Activated CD4-positive, CD25-positive, alpha-beta regulatory T cell treated with anti-CD3 and anti-CD28 coated beads, Interleukin-2, amount 50 U/mL, for 24 hours (primary cell): ENCODE measurements at regions not wholly inside any gene's neighbourhood (a gene's known extent, or its start where the extent isn't known, plus 50 kb on each side); places are given as distances from the start of the nearest gene placed in this dataset.

Experiments
- ATAC-seq, 2 donors: fragments of 150-1000 bp; cut with Tn5 transposase; one replicate each; pipeline ENCODE4 v1.10.0; 2021; ENCODE audit warnings: mild to moderate bottlenecking in 1 of 2, moderate library complexity in 1 of 2

DNA sequence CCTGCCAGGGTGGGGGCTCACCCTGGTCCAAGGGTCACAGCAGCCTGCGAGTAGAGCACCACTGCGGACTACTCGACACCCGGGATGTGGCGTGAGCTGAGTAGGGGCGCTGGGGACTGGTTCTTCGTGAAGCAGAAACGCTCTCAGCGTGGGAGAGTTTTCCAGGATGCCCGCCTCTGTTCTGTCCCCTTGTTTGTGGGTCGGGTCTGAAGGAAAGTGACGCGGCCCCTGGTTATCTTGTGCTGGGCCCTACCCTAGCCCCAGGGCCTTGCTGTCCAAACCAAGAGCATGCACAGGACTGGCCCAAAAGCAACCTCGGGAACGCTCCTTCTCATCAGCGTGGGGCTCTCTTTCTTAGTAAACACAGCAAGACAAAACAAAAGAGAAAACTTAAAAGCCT lies 303.3 kb downstream of the IRF8 start:
- ATAC-seq = no peak

DNA sequence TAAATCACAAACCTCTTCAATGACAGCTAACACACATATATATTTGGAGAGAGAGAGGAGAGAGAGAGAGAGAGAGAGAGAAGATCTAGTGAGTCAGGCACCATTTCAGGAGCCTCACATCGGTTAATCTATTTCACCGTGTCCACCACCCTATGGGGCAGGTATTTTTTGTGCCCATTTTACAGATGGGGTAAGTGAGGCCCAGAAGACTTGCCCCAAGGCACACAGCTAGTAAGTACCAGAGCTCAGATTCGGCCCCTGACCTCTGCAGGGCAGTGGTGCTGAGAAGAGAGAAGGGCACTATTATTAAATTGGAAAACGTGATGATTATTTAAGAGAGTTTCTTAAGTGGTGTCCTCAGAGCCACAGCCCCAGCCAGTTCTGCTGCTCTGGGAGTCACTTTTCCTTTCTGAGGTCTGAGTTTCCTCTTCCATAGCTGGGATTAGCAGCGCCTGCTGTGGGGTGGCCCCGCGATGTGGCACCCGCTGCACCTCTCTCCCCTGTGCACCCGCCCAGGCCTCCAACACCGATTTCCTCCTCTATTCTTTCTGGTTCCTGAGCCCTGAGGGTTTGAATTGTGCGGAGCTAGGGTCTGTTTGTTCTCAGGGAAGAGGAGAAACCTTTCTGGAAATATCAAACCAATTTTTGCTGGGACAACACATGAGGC lies 303.9 kb downstream of the IRF8 start:
- no peak for ATAC-seq

DNA sequence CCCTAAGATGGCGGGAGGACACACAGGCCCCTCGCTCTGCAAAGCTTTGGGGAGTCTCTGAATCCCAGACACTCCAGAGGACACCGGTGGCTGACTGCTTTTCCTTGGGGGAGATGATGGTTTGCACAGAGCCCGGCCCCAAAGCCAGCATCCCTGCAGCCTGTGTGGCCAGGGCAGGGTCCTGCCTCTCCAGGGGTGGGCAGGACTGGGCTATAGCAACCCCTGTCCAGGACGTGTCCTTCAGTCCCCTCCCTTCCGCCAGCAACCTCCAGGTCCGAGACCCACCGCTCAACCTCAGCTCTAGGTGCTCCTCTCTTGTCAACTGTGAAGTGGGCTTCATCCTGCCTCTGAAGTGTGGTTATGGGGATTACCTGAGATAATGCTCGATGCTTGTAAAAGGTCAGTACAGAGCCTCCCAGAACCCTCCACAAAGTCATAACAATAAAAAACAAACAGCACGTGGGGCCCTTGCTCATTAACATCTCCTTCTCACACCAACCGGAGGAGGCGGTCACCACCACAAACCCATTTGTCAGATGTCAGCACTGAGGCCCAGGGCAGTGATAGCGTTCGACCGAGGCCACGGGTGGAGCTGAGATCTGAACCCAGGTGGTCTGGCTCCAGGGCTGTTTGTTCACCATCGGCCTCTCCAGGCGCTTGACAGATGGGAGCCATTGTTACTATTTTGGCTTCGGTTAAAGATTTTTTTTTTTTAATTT lies 304.8 kb downstream of the IRF8 start:
- ATAC-seq = no peak

DNA sequence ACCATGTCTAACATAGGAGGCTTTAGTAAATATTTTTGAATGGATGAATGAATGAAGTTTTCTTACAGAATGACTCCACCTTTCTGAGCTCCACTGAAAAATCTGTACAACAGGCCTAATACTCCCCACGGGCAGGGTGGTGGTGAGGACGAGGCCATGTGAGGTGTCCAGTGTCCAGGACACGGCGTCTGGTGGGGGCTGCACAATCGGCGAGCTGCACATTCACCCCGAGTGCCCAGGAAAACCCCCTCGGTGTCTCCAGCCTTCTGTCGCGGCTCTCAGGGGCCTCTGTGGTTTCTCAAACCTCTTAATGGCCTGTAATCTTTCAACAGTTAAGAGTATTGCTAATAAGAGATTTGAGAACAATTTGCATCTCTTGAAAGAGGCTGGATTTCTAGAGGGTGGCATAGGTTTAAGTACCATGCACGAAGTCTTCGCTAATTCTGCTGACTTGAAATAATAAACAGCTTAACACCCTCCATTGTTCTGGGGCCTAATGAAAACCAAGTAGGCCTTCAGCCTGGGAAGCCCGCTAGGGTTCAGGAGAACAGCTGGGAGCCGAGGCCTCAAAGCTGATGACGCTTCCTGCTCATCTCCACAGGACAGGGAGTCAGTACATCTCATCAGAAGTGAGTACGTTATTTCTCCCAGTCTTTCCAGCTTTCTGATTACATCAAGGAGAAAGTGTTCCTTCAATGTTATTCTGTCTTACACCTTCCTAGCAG lies 304.6 kb upstream of the FOXF1 start:
- ATAC-seq = no peak

DNA sequence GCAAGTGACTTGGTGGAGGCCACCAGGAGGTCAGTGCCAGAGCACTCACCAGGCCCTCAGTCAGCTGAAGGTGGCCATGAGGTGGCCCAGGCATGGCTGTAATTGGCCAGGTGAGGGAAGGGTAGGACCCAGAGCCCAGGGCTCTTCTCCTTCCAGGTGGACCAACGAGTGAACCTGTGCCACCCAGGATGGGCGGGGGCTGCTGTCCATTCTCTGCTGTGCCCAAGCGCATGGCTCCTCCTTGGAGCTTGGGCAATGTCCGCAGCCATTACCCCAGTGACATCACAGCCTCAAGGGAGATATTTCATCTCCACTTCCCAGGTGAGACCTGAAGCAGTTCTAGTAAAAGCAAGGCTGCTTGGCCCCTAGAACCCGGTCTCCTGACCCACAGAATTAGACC lies 303.0 kb upstream of the FOXF1 start:
- no peak for ATAC-seq

DNA sequence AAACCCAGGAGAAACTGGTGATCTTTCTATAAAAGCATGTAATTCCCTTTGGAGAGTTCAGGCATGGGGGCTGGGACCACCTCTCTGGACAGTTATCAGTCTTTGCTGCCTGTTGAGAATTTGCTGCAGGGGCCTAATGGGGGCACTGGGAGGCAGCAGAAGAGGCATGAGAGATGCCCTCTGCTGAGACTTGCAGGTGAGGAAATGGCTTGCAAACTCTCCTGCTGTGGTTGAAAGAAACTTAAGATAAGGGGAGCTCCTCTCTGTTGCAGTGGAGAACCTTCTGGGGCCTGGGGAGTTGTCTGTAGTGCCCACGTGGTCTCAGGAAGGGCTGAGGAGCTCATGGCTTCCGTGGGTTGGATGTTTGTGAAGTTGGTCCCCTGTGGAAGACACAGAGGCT lies 301.1 kb upstream of the FOXF1 start:
- no peak for ATAC-seq

DNA sequence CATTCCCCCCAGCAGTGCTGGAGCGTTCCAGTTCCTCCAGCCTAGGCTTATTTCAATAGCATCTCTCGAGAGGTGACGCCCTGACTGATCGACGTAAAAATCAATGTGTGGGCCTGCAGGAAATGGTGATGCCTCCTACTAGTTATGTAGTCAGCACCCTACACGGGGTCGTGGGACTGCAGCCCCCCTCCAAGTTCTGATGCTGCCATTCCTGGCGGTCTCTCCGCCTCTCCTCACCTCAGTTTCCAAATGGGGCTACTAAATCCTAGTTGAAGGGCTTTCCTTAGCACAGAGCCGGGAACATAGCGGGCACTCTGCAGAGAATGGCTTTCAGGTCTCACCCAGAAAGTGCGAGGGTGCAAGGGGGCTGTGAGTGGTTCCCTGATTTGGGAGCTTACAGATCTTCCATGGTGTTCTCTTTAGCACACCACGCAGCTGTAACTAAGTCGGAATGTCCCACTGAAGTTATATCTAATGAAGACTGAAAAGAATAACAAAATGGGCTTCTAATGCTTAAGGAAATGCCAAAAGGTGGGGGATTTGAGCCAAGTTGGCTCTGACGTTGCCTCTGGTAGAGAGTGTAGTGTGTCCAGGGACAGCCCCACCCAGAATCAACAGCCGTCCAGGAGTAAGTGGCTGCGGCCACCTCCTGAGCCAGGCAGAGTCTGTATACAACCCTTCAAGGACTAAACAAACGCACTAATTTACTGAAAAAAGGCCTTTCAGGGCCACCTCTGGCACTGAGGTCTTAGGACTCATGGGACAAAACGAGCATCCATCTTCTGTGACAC lies 299.7 kb upstream of the FOXF1 start:
- no peak for ATAC-seq

DNA sequence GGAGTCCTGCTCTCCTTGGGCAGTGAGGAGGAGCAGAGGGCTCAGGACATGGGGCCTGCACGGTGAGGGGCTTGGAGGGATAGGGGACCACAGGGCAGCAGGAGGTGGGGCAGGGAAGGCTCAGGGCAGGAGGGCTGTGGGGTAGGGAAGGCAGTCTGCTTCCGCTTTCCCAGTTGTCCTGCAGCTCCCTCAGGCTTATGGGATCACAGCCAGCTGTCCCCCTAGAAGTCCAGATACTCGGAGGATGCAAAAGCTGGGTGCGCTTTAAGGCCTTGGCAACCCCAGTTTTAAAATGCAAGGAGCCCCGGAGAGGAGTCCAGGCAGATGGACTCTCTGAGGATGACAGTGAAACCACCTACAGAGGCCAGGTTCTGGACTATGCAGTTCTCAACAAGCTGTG lies 299.1 kb upstream of the FOXF1 start:
- ATAC-seq = no peak

DNA sequence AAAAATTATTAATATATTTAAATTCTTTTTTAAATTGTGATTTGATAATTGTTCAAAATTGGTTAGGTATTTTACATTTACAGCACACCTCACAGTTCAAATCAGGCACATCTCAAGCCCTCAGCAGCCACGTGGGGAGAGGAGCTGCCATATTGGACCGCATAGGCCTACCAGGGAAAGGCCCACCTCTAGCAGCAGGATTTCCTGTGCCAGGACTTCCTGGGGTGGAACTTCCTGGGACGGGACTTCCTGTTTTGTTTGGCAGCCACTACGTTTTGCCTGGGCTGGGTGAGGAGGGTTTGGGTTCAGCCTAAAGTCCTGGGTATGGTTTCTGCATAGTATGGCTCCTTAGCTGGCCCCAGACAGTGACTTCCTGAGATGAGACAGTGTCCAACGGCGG lies 298.5 kb upstream of the FOXF1 start:
- no peak for ATAC-seq

DNA sequence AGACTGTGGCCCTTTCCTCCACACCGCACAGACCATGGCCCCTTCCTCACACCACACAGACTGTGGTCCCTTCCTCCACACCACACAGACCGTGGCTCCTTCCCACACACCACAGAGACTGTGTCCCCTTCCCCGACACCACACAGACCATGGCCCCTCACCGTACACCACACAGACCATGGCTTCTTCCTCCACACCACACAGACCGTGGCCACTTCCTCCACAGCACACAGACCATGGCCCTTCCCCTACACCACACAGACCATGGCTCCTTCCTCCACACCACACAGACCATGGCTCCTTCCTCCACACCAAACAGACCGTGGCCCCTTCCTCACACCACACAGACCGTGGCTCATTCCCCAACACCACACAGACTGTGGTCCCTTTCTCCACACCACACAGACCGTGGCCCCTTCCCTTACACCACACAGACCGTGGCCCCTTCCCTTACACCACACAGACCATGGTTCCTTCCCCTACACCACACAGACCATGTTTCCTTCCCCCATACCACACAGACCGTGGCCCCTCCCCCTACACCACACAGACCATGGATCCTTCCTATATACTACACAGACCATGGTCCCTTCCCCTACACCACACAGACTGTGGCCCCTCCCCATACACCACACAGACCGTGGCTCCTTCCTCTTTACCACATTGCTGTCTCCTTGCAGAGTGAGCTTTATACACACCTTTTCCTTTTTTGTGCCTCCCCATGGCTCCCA lies 297.5 kb upstream of the FOXF1 start:
- ATAC-seq = no peak

DNA sequence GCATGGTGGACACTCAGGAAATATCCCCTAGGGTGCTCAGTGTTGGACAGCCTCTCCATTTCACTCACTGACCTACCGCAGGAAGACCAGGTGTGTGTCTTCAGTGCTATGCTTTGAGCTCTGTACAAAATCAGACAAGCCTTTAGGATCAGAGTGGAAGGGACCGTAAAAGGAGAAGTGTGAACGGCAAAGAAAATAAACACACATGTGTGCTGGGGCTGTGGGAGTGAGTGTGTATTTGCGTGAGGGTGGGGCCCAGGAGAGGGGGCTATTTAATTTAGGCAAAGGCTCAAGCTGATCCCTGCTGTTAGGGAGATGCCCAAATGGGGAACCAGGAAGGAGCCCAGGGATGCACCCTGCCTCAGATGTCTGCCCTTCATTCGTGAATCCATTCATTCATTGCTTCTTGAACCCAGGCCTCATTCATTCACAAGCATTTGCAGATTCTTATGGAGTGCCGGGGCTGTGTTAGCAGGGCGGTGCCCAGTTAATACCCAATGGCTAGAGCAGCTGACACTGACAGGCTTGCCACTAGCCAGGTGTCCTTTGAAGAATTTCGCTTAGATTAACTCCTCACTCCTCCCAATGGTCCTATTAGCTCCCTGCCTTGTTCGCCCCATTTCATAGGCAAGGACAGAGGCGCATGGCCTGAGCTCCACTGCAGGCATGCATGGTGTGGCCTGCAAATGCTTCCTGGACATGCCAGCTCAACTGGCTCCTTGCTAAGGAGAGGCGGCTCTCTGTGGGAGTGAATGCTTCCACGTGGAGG lies 296.7 kb upstream of the FOXF1 start:
- no peak for ATAC-seq

DNA sequence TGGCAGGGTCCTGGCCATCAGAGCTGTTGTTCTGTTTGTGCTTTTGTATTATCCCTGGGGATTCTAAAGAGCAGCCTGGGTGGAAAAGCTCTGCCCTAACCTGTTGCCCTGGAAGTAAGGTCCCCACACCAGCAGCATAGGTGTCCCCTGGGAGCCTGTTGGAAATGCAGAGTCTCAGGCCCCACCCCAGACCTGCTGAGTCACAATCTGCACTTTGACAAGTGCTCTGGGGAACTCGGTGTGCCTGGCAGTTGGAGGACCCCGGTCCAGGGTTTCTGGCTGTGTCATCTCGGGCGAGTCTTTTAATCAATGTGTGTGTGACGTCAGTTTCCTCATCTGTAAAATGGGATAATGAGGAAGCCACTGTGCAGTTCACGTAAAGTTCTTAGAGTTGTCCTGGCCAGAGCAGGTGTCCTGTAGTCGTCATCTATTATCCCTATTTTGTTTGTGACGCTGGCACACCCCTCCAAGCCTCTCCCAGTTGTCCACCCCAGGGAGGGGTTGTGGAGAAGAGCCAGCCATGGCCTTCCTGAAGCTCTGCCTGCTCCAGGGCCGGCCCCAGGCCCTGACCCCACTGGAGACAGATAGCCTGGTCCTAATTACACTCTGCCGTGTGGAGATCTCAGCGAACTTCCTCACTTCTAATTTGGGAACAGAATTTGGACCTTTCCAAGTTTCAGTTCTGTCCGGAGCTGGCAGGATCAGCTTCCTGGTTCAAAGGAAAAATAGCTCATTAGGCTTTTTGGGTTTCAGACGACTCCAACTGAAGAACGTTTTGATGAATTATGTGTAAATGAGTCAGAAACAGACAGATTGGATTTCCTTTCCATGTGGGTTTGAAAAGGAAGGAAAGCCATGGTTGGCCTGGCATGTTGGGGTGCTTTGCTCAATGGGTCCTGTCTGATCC lies 295.7 kb upstream of the FOXF1 start:
- ATAC-seq = no peak

DNA sequence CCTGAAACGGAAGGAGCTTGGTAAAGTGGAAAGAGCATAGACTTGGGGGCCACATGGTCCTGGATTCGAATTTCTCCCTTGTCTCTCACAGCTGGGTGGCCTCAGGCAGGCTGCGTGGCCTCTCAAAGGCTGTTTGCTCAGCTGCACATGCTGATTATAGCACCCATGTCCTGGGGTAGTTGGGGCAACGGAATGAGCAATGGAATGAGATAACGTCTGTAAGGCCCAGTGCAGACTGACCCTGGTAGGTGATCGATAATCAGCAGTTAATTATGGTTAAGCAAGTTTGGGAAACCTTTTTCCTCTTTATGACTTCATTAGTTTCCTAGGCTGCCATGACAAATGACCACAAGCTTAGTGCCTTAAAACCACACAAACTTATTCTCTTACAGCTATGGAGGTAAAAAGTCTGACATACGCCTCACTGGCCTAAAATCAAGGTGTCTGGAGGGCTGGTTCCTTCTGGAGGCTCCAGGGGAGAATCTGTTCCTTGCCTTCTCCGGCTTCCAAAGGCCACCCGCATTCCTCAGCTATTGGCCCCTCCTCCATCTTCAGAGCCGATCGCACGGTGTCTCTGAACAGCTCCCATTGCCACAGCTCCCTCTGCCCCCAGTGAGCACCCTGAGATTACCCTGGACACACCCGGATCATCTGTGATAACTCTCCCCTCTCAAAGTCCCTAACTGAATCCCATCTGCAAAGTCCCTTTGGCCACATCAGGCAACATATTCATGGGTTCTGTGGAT lies 294.9 kb upstream of the FOXF1 start:
- no peak for ATAC-seq

DNA sequence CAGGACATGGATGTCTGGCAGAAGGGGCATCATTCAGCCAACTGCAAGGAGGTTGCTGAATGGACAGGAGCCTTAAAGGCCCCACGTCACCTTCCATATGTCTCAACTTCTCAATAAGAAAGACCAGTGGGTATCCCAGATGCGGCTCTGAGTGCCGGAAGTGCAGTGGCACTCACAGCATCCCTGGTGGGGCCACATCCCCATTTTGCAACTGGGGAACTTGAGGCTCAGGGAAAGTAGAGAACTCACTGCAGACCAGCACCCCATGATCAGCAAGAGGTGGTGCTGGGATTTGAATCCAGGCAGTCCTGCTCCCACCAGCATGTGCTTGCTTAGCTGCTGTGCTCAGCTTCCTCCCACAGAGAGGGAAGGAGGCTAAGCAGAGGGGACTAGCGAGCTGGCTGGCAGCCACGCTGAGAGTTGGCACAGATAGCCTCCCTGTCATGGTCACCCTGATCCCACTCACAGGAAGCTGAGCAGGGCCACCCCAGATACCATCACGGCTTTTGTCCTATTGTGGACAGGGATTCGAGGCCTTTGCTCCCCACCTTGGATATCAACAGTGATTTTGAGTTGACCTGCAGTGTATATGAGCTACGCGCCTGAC lies 294.2 kb upstream of the FOXF1 start:
- no peak for ATAC-seq

DNA sequence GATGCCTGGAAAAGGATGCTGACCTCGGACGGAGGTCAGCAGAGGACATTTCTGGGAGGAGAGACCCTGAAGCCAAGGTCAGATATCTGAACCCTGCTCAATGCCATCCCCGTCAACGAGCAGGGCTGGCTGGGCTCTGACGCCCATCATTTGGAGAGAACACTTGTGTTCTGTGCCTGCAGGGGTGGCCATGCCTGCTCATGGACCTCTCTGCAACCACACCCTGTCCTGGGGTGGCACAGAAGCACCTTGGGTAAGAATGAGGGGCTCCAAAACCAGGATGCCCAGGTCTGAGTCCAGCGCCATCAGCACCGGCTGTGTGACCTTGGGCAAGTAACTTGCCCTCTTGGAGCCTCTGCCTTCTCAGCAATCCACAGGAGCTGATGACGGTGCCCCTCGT lies 293.7 kb upstream of the FOXF1 start:
- no peak for ATAC-seq

DNA sequence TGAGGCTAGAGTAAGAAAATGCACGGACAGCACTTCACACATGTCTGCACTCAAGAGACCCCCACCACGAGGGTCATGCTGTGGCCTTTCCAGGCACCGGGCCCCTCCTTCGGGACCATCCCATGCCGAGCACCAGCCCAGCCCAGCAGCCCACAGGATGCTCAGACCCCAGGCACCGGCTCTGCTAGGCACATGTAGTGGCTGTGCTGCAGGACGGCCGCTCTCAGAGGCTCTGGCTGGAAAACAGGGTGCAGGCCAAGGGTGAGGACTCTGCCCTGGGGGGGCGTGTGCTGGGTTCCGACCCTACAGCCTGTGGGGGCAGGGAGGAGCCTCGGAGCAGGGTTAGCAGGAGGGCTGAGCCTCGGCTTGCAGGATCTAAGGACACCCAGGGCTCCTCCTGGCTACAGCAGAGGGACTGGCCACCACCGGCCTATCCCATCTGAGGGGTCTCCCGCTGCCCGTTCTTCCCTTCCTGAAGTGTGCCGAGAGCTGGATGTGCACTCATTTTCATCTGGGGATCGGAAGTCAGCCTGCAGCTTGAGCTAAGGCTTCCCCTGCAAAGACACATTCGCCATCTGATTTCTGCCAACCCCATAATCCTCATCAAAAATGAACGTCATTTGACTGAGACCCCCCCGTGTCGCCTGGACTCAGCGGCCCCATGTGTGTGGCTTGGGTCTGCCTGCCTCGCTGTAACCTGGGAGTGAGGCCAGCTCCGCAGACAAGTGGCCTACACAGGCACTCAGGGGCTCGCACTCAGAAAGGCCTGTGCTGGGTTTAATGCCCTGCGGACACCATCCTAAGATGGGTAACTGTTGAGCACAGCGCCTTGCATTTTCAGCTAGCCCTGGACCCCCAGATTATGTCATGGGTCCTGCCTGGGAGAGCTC lies 293.1 kb upstream of the FOXF1 start:
- ATAC-seq = no peak

DNA sequence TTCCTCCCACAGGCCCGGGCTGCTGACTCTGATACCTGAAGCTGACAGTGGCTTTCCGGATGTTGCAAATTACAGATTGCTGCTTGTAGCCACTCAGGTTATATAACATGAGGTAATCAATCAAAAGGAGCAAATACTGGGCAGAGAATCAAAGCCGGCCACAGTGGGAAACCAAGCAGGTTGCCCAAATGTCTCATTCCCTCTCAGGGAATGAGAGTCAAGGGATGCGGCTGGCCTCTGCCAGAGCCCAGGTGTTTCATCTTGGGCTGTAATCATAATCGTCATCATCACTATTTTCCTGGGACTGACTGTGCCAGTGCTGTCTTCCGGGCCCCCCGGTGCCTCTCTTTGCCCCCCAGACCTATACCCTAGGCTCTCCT lies 292.4 kb upstream of the FOXF1 start:
- ATAC-seq = no peak

DNA sequence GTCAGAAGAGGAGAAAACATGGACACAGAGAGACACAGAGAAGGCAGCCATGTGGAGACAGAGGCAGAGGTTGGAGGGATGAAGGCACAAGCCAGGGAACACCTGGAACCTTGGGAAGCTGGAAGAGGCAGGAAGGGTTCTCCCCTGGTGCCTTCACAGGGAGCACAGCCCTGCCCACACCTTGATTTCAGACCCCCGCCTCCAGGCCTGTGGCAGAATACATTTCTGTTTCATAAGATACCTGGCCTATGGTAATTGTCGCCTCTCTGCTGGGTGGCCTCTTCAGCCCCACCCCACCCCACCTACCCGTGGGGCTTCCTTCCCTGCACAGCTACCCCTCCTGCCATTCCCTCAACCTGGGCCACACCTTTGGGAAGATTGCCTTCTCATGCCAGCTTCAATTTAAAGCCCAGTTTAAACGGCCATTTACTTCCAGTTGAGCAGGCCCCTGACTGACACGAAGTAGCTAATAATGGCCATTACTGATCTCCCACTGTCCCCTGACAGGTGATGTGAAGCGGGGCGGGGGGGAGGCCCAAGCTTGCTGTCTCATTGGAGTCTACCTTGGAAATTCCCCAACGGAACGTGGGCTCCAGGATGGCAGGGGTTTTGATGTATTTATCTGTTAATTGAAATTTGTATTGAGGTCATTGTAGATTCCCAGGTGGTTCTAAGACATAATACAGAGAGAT lies 291.7 kb upstream of the FOXF1 start:
- ATAC-seq = no peak
